COLO668 (cell line): ENCODE measurements at regions not wholly inside any gene's neighbourhood (a gene's known extent, or its start where the extent isn't known, plus 50 kb on each side); places are given as distances from the start of the nearest gene placed in this dataset.

Experiments
- DNase-seq: peaks from one replicate; lab custom pipeline; 2025; ENCODE audit not compliant: unreplicated experiment; lab: John Stamatoyannopoulos, UW

- no peak for DNase-seq
Observed at GRCh38 chr20:11076434-11077105, 402.8 kb upstream of the JAG1 start.

GRCh38 chr20:11077226-11077625 is 403.4 kb upstream of the JAG1 start:
- DNase-seq = no peak

GRCh38 chr20:11080010-11080409 is 406.2 kb upstream of the JAG1 start:
- DNase-seq = no peak

GRCh38 chr20:11080781-11081377 is 407.1 kb upstream of the JAG1 start:
- no peak for DNase-seq

- DNase-seq = no peak
Observed at GRCh38 chr20:11083841-11084240, 410.0 kb upstream of the JAG1 start.

- no peak for DNase-seq
Observed at GRCh38 chr20:11084508-11084907, 410.7 kb upstream of the JAG1 start.

- DNase-seq = no peak
Observed at GRCh38 chr20:11086970-11087369, 413.2 kb upstream of the JAG1 start.

GRCh38 chr20:11090751-11091150 is 417.0 kb upstream of the JAG1 start:
- peak; percentile 35 for DNase-seq

GRCh38 chr20:11091511-11091910 is 417.7 kb upstream of the JAG1 start:
- DNase-seq = no peak

GRCh38 chr20:11092151-11092550 is 418.4 kb upstream of the JAG1 start:
- DNase-seq = no peak

GRCh38 chr20:11094196-11094595 is 420.4 kb upstream of the JAG1 start:
- no peak for DNase-seq

GRCh38 chr20:11094711-11095110 is 420.9 kb upstream of the JAG1 start:
- no peak for DNase-seq

- no peak for DNase-seq
Observed at GRCh38 chr20:11098888-11099287, 425.1 kb upstream of the JAG1 start.

- no peak for DNase-seq
Observed at GRCh38 chr20:11101243-11101642, 427.4 kb upstream of the JAG1 start.

GRCh38 chr20:11101696-11102095 is 427.9 kb upstream of the JAG1 start:
- DNase-seq = no peak

- DNase-seq = no peak
Observed at GRCh38 chr20:11103866-11104265, 430.1 kb upstream of the JAG1 start.

GRCh38 chr20:11108102-11108810 is 434.5 kb upstream of the JAG1 start:
- no peak for DNase-seq

GRCh38 chr20:11110535-11110934 is 436.7 kb upstream of the JAG1 start:
- DNase-seq = no peak

GRCh38 chr20:11111191-11111590 is 437.4 kb upstream of the JAG1 start:
- no peak for DNase-seq

GRCh38 chr20:11112832-11113231 is 439.0 kb upstream of the JAG1 start:
- DNase-seq = no peak

GRCh38 chr20:11114382-11114781 is 440.6 kb upstream of the JAG1 start:
- DNase-seq = no peak

GRCh38 chr20:11117808-11118528 is 444.2 kb upstream of the JAG1 start:
- peak; percentile 15 for DNase-seq
